ENCODE measurements at regions not wholly inside any gene's neighbourhood (a gene's known extent, or its start where the extent isn't known, plus 50 kb on each side); places are given as distances from the start of the nearest gene placed in this dataset.

GRCh38 chr2:209138079-209138478, 285.8 kb upstream of the MAP2 start:
- Histone ChIP-seq H4K91ac (ENCODE audit: insufficient read length, low read depth, low read length) (no peak overlapping the region), H3K23me2 (ENCODE audit: insufficient read length, low read depth, low read length, poor library complexity, severe bottlenecking) (no peaks in the 10 kb centered on the region), H2BK5ac (ENCODE audit: insufficient read length, low read length) (no peak overlapping the region), H3K27ac (ENCODE audit: insufficient read length, low read depth, low read length) (peak overlapping the region; percentile 94), H2BK120ac (ENCODE audit: low read depth, low read length, poor library complexity, severe bottlenecking) (no peak overlapping the region), H2BK15ac (ENCODE audit: low read depth, low read length) (no peak overlapping the region), H3K79me2 (ENCODE audit: insufficient read depth, low read length) (no peaks in the 10 kb centered on the region), H3K23ac (ENCODE audit: insufficient read length, low read depth, low read length) (no peak overlapping the region), H3K18ac (ENCODE audit: insufficient read length, low read depth, low read length) (no peak overlapping the region), H3K56ac (ENCODE audit: insufficient read length, low read depth, low read length) (no peak overlapping the region), H2BK12ac (ENCODE audit: insufficient read length, low read depth, low read length) (no peak overlapping the region), H4K20me1 (ENCODE audit: control insufficient read depth, insufficient read depth, insufficient read length) (no peaks in the 10 kb centered on the region), H3K14ac (ENCODE audit: insufficient read depth, low read length) (no peak overlapping the region), H3K9ac (ENCODE audit: extremely low read depth, insufficient read length, low read length) (no peak overlapping the region), H3K4ac (ENCODE audit: low read depth, low read length) (no peak overlapping the region), H4K8ac (replicated peaks; ENCODE audit: insufficient read length, low read depth, low read length) (no peak overlapping the region), H4K5ac (ENCODE audit: insufficient read length, low read depth, low read length) (no peak overlapping the region), H3K79me1 (ENCODE audit: insufficient read depth, low read depth, low read length, poor library complexity, severe bottlenecking) (no peaks in the 10 kb centered on the region), H3T11ph (ENCODE audit: low read length) (no peak overlapping the region), H2AFZ (ENCODE audit: low read length) (no peak overlapping the region), H3K4me1 (ENCODE audit: insufficient read depth, low read length) (no peaks in the 10 kb centered on the region; the same call in 1 of the 2 replicates), H3K9me3 (ENCODE audit: control insufficient read depth, low read depth, low read length) (no peaks in the 10 kb centered on the region), H3K27me3 (ENCODE audit: insufficient read depth, low read length) (no peaks in the 10 kb centered on the region), H3K4me2 (ENCODE audit: insufficient read depth, insufficient read length, low read length) (no peak overlapping the region), H2AK5ac (ENCODE audit: insufficient read length, low read length) (no peak overlapping the region), H2BK20ac (ENCODE audit: low read depth, low read length, poor library complexity, severe bottlenecking) (no peak overlapping the region)
- H3K4me3 Mint-ChIP-seq: peak overlapping the region in 1 of 2 experiments; percentile 8; a peak in 1 of 5 replicates
- H3K4me1 Mint-ChIP-seq: peaks cover 29 to 44% of the 10 kb centered on the region in 2 experiments
- H3K27me3 Mint-ChIP-seq (ENCODE audit: low read depth): peaks cover 6% of the 10 kb centered on the region; the same call in 1 of the 2 replicates
- no peak for TF ChIP-seq CTCF (conservative IDR thresholded peaks at IDR 0.05)
- peaks cover 16 to 17% of the 10 kb centered on the region in 2 experiments for H3K9me3 Mint-ChIP-seq
- H3K36me3 Mint-ChIP-seq (ENCODE audit: insufficient read depth in 1 of 3, low read depth in 3 of 3): peaks cover 6 to 11% (median 10%) of the 10 kb centered on the region in 3 experiments; a peak in 4 of 7 replicates
- DNase-seq: no peak
- H3K27ac Mint-ChIP-seq: peak overlapping the region; percentile 70 to 91 (median 83); a peak in 6 of 7 replicates
- no CpG with 5 or more reads among the region's 3 CpGs for WGBS (ENCODE audit: extremely low coverage, insufficient read length, low lambda C conversion rate)

All from H9 (cell line).